WTC11 (cell line): ENCODE measurements at regions not wholly inside any gene's neighbourhood (a gene's known extent, or its start where the extent isn't known, plus 50 kb on each side); places are given as distances from the start of the nearest gene placed in this dataset.

ENCODE experiments used
- ATAC-seq: fragments of 200-7000 bp; cut with Tn5 transposase; 2 replicates; pipeline ENCODE4 v1.10.0; 2021; ENCODE audit warnings: mild to moderate bottlenecking, moderate library complexity
- CTCF ChIA-PET: fragments of 300-600 bp; sonication (Branson Sonifier 250); formaldehyde crosslinking; loops from one replicate; lab custom pipeline; 2021; ENCODE audit warnings: antibody characterized with exemption; lab: Charles Lee
- POLR2A ChIA-PET: fragments of 350-600 bp; sonication (Branson Sonifier 250); formaldehyde crosslinking; loops from one replicate; lab custom pipeline; 2021; ENCODE audit warnings: antibody characterized with exemption; lab: Charles Lee
- DNase-seq: peaks from one replicate; pipeline ENCODE4 v3.0.0; 2021; ENCODE audit warnings: low spot score
- H3K27ac Mint-ChIP-seq: 2 replicates; pipeline ENCODE4 v1.8.0; 2021; ENCODE audit warnings: mixed read lengths
- H3K27me3 Mint-ChIP-seq: 2 replicates; pipeline ENCODE4 v1.8.0; 2021; ENCODE audit warnings: low read depth, mild to moderate bottlenecking, moderate library complexity, mixed read lengths
- H3K36me3 Mint-ChIP-seq: 2 replicates; pipeline ENCODE4 v1.8.0; 2021; ENCODE audit warnings: mixed read lengths
- H3K4me1 Mint-ChIP-seq: 2 replicates; pipeline ENCODE4 v1.8.0; 2022; ENCODE audit warnings: mixed read lengths
- H3K4me3 Mint-ChIP-seq: 2 replicates; pipeline ENCODE4 v1.8.0; 2021; ENCODE audit warnings: mild to moderate bottlenecking, moderate library complexity, mixed read lengths
- H3K9me3 Mint-ChIP-seq: 2 replicates; pipeline ENCODE4 v1.8.0; 2021; ENCODE audit warnings: mixed read lengths
- ATF1 ChIP-seq: sonication (generic); formaldehyde crosslinking; IDR thresholded peaks from 2 replicates; pipeline ENCODE4 v1.8.1; 2023; ENCODE audit warnings: mild to moderate bottlenecking, moderate library complexity, missing genetic modification reagents
- CBFB ChIP-seq: sonication (generic); formaldehyde crosslinking; IDR thresholded peaks from 2 replicates; pipeline ENCODE4 v1.8.1; 2022; ENCODE audit warnings: mild to moderate bottlenecking, low read depth, missing genetic modification reagents
- CREB1 ChIP-seq: sonication (generic); formaldehyde crosslinking; IDR thresholded peaks from 2 replicates; pipeline ENCODE4 v1.8.0; 2023; ENCODE audit warnings: mild to moderate bottlenecking, missing genetic modification reagents
- CREM ChIP-seq: sonication (generic); formaldehyde crosslinking; IDR thresholded peaks from 2 replicates; pipeline ENCODE4 v1.8.1; 2022; ENCODE audit warnings: mild to moderate bottlenecking, missing genetic modification reagents, moderate library complexity
- EMX1 ChIP-seq: fragments of 250-450 bp; sonication (Bioruptor Pico); IDR thresholded peaks from 2 replicates; pipeline ENCODE4 v1.8.0; 2021; ENCODE audit warnings: mild to moderate bottlenecking
- FOXP1 ChIP-seq: sonication (generic); formaldehyde crosslinking; IDR thresholded peaks from 2 replicates; pipeline ENCODE4 v1.8.0; 2022; ENCODE audit warnings: missing genetic modification reagents, mild to moderate bottlenecking, moderate library complexity, borderline replicate concordance
- JAZF1 ChIP-seq: fragments of 250-450 bp; sonication (Bioruptor Pico); IDR thresholded peaks from 2 replicates; pipeline ENCODE4 v1.9.0; 2021; ENCODE audit warnings: moderate library complexity, mild to moderate bottlenecking, inconsistent platforms
- KAT7 ChIP-seq: sonication (generic); formaldehyde crosslinking; IDR thresholded peaks from 2 replicates; pipeline ENCODE4 v1.8.1; 2023; ENCODE audit warnings: missing genetic modification reagents, mild to moderate bottlenecking, borderline replicate concordance
- MXD4 ChIP-seq: fragments of 250-450 bp; sonication (Bioruptor Pico); IDR thresholded peaks from 2 replicates; pipeline ENCODE4 v1.8.0; 2021; ENCODE audit warnings: mild to moderate bottlenecking, moderate library complexity, borderline replicate concordance
- NFE2L1 ChIP-seq: sonication (generic); formaldehyde crosslinking; IDR thresholded peaks from 2 replicates; pipeline ENCODE4 v1.8.1; 2023; ENCODE audit warnings: missing genetic modification reagents
- NR2C2 ChIP-seq: sonication (generic); formaldehyde crosslinking; IDR thresholded peaks from 2 replicates; pipeline ENCODE4 v1.8.0; 2022; ENCODE audit warnings: mild to moderate bottlenecking, missing genetic modification reagents
- NR3C1 ChIP-seq: sonication (generic); formaldehyde crosslinking; conservative IDR thresholded peaks from 2 replicates; pipeline ENCODE4 v1.8.1; 2023; ENCODE audit warnings: low read depth, mild to moderate bottlenecking, missing genetic modification reagents
- OVOL2 ChIP-seq: fragments of 250-450 bp; sonication (Bioruptor Pico); IDR thresholded peaks from 2 replicates; pipeline ENCODE4 v1.9.0; 2021; ENCODE audit warnings: mild to moderate bottlenecking, borderline replicate concordance
- SMAD4 ChIP-seq: sonication (generic); formaldehyde crosslinking; IDR thresholded peaks from 2 replicates; pipeline ENCODE4 v1.8.0; 2022; ENCODE audit warnings: mild to moderate bottlenecking, missing genetic modification reagents
- TCF7 ChIP-seq: sonication (generic); formaldehyde crosslinking; IDR thresholded peaks from 2 replicates; pipeline ENCODE4 v1.8.0; 2022; ENCODE audit warnings: mild to moderate bottlenecking, low read depth, missing genetic modification reagents, moderate library complexity
- TP53 ChIP-seq: sonication (generic); formaldehyde crosslinking; IDR thresholded peaks from 2 replicates; pipeline ENCODE4 v1.8.1; 2023; ENCODE audit warnings: mild to moderate bottlenecking, missing genetic modification reagents
- ZNF138 ChIP-seq: sonication (generic); formaldehyde crosslinking; conservative IDR thresholded peaks from 2 replicates; pipeline ENCODE4 v1.8.1; 2022; ENCODE audit warnings: mild to moderate bottlenecking, moderate library complexity, missing genetic modification reagents
- ZNF317 ChIP-seq: sonication (generic); formaldehyde crosslinking; IDR thresholded peaks from 2 replicates; pipeline ENCODE4 v1.8.1; 2023; ENCODE audit warnings: low read depth, mild to moderate bottlenecking, moderate library complexity, missing genetic modification reagents, borderline replicate concordance
- ZNF396 ChIP-seq: fragments of 250-450 bp; sonication (Bioruptor Pico); IDR thresholded peaks from 2 replicates; pipeline ENCODE4 v1.8.0; 2021; ENCODE audit warnings: mild to moderate bottlenecking, moderate library complexity, borderline replicate concordance
- TF ChIP-seq, protein P1 (sequence below): sonication (generic); formaldehyde crosslinking; conservative IDR thresholded peaks from 2 replicates; pipeline ENCODE4 v1.8.1; 2023; ENCODE audit warnings: mild to moderate bottlenecking, low read depth, missing genetic modification reagents, moderate library complexity
- TF ChIP-seq, protein P2 (sequence below): fragments of 250-450 bp; sonication (Bioruptor Pico); IDR thresholded peaks from 2 replicates; pipeline ENCODE4 v1.9.0; 2021; ENCODE audit warnings: mild to moderate bottlenecking
- TF ChIP-seq, protein P3 (sequence below): sonication (generic); formaldehyde crosslinking; IDR thresholded peaks from 2 replicates; pipeline ENCODE4 v1.8.0; 2022; ENCODE audit warnings: mild to moderate bottlenecking, missing genetic modification reagents

DNA sequence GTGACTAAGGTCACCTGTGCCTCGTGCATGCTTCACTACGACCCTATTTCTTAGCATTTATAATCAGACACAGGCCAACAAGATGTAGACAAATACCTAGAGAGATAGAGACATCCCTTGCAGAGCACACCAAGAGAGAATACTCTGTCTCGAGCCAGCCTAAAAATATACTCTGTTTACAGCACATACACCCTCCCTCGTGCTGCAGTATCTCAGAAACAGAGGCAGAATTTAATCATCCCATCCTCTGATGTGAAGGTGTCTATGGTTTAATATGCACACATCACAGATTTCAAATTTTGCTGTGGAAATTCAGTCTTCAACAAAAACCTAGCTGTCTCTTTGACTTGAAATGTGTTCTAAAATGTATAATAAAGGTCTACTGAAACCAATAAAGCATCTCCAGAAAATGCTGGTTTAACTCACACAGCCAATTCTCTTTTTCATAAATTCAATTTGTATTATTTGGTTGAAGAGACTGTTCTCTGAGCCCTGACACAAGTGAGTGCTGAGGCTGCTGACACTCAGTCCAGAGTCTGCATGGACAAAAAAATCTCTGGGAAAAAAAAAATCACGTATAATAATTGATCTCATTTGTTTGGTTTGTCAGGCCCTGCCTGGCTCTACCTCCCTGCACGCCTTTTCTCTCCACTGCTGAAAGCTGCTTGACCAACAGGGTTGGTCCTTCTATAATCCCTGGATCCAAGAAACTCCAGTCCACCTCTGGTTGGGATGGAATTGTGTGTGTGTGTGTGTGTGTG lies 142.0 kb upstream of the FSHR start (continued):
- TF ChIP-seq, protein P1, sequence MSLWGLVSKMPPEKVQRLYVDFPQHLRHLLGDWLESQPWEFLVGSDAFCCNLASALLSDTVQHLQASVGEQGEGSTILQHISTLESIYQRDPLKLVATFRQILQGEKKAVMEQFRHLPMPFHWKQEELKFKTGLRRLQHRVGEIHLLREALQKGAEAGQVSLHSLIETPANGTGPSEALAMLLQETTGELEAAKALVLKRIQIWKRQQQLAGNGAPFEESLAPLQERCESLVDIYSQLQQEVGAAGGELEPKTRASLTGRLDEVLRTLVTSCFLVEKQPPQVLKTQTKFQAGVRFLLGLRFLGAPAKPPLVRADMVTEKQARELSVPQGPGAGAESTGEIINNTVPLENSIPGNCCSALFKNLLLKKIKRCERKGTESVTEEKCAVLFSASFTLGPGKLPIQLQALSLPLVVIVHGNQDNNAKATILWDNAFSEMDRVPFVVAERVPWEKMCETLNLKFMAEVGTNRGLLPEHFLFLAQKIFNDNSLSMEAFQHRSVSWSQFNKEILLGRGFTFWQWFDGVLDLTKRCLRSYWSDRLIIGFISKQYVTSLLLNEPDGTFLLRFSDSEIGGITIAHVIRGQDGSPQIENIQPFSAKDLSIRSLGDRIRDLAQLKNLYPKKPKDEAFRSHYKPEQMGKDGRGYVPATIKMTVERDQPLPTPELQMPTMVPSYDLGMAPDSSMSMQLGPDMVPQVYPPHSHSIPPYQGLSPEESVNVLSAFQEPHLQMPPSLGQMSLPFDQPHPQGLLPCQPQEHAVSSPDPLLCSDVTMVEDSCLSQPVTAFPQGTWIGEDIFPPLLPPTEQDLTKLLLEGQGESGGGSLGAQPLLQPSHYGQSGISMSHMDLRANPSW (CRISPR knock-in tag) = no peak
- TF ChIP-seq OVOL2 (CRISPR knock-in tag) = no peak

DNA sequence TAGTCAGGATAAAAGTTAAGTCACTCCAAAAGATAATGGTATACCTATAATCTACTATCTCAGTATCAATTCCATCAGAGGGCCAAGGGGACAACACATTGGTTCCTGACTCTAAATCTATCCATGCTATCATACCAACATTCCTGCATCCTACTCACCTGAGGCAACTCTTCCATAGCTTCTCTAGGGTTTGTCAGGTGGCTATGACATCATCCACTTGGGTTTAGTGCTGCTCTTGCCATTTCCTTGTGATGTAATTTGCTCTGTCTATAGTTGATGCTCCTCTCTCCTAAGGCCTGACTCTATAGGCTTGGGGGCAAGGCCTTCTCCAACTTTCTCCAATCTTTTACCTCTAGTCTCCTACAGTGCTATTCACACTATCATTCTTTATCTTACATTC lies 139.9 kb upstream of the FSHR start:
- Mint-ChIP-seq H3K9me3 (peaks cover 6% of the 10 kb centered on the region), H3K27ac (no peak overlapping the region), H3K36me3 (no peaks in the 10 kb centered on the region), H3K4me3 (no peak overlapping the region), H3K4me1 (peaks cover 18% of the 10 kb centered on the region), H3K27me3 (peaks cover 15% of the 10 kb centered on the region)
- ChIA-PET POLR2A (no interaction called here), CTCF (no interaction called here)
- no peak for DNase-seq
- no peak for TF ChIP-seq CBFB (CRISPR knock-in tag)
- no peak for TF ChIP-seq ATF1
- no peak for TF ChIP-seq MXD4 (CRISPR knock-in tag)
- TF ChIP-seq, all 79 proteins: peak for 0
- no peak for ATAC-seq

DNA sequence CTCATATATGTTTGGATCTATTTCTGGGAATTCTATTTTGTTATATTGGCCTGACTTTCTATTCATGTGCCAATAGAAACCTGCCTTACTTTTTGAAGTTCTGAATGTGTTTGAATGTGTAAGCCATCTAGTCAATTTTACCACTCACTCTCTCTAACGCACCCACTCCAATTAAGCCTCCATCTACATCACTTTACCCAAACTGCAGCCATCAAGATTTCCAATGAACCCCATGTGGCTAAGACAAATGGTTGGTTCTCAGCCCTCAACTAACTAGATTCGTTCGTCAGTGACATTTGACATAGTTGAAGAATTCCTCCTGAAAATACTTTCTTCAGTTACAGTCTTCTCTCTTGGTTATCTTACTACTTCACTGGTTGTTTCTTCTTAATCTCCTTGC lies 137.3 kb upstream of the FSHR start:
- peak; percentile 88 for ATAC-seq
- DNase-seq = no peak
- TF ChIP-seq, protein P2, sequence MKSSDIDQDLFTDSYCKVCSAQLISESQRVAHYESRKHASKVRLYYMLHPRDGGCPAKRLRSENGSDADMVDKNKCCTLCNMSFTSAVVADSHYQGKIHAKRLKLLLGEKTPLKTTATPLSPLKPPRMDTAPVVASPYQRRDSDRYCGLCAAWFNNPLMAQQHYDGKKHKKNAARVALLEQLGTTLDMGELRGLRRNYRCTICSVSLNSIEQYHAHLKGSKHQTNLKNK (CRISPR knock-in tag) = peak; percentile 79; the same call in 1 of the 2 replicates
- TF ChIP-seq EMX1 = no peak
- POLR2A ChIA-PET = no interaction called here
- peaks cover 31% of the 10 kb centered on the region for H3K4me1 Mint-ChIP-seq
- H3K4me3 Mint-ChIP-seq = no peak overlapping the region
- H3K9me3 Mint-ChIP-seq = peaks cover 6% of the 10 kb centered on the region
- peaks cover 15% of the 10 kb centered on the region for H3K27me3 Mint-ChIP-seq
- H3K27ac Mint-ChIP-seq = no peak overlapping the region
- no peaks in the 10 kb centered on the region for H3K36me3 Mint-ChIP-seq
- CTCF ChIA-PET = no interaction called here

DNA sequence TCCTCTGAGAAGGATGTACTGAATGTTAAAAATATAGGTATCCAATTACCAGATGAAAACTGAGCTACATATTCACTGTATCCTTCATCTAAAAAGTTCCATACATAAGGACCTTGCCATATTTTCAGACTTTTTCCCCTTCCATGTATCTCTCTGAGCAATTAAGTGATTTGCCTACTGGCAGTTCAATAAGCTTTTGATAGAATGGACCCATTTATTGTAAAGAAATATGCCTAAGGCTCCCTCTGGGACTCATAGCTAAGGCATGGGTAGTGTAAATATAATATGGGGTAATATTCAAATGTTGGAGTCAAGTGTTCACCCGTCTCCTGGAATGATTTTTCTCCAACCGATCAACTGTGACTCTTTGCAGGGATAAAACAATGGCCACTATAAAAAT lies 135.4 kb upstream of the FSHR start:
- CTCF ChIA-PET = no interaction called here
- H3K36me3 Mint-ChIP-seq = no peaks in the 10 kb centered on the region
- H3K27ac Mint-ChIP-seq = no peak overlapping the region
- no peak for TF ChIP-seq TP53
- TF ChIP-seq, protein P1 (CRISPR knock-in tag) = no peak
- no peak for TF ChIP-seq NR2C2 (CRISPR knock-in tag)
- TF ChIP-seq KAT7 (CRISPR knock-in tag) = no peak
- TF ChIP-seq SMAD4 (CRISPR knock-in tag) = no peak
- TF ChIP-seq CREM (CRISPR knock-in tag) = no peak
- no peak for TF ChIP-seq ZNF317 (CRISPR knock-in tag)
- no peak for TF ChIP-seq NFE2L1 (CRISPR knock-in tag)
- TF ChIP-seq MXD4 (CRISPR knock-in tag) = no peak
- TF ChIP-seq JAZF1 (CRISPR knock-in tag) = no peak
- TF ChIP-seq FOXP1 (CRISPR knock-in tag) = no peak
- TF ChIP-seq OVOL2 (CRISPR knock-in tag) = no peak
- no peak for TF ChIP-seq TCF7 (CRISPR knock-in tag)
- TF ChIP-seq ZNF396 (CRISPR knock-in tag) = no peak
- TF ChIP-seq NR3C1 (CRISPR knock-in tag) = no peak
- no peak for TF ChIP-seq CREB1
- TF ChIP-seq ZNF138 (CRISPR knock-in tag) = no peak
- TF ChIP-seq, protein P3, sequence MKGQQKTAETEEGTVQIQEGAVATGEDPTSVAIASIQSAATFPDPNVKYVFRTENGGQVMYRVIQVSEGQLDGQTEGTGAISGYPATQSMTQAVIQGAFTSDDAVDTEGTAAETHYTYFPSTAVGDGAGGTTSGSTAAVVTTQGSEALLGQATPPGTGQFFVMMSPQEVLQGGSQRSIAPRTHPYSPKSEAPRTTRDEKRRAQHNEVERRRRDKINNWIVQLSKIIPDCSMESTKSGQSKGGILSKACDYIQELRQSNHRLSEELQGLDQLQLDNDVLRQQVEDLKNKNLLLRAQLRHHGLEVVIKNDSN (CRISPR knock-in tag) = no peak
- H3K4me1 Mint-ChIP-seq = peaks cover 39% of the 10 kb centered on the region
- H3K9me3 Mint-ChIP-seq = peaks cover 6% of the 10 kb centered on the region
- ATAC-seq = no peak
- no peak for DNase-seq
- H3K27me3 Mint-ChIP-seq = peaks cover 15% of the 10 kb centered on the region
- H3K4me3 Mint-ChIP-seq = no peak overlapping the region
- POLR2A ChIA-PET = no interaction called here
